Body of pancreas (tissue), 4 donors: ENCODE measurements at regions not wholly inside any gene's neighbourhood (a gene's known extent, or its start where the extent isn't known, plus 50 kb on each side); places are given as distances from the start of the nearest gene placed in this dataset.

Experiments
- CTCF ChIP-seq, 7 experiments: fragments of 450-650 bp in 4 of 7; fragments of 200-600 bp in 3 of 7; sonication (generic) in 3 of 7; IDR thresholded peaks; one replicate each; pipeline ENCODE4 v1.5.1; 2016 to 2019; ENCODE audit warnings: antibody characterized with exemption in 7 of 7
- POLR2A ChIP-seq, 3 donors: fragments of 450-650 bp; IDR thresholded peaks; one replicate each; pipeline ENCODE4 v1.6.1; 2016; ENCODE audit warnings: antibody characterized with exemption in 3 of 3, mild to moderate bottlenecking in 2 of 3

- TF ChIP-seq CTCF (IDR thresholded peaks at IDR 0.05) (no peak), POLR2A (IDR thresholded peaks at IDR 0.05) (no peak)
These were observed 1706.7 kb downstream of the HACE1 start for GRCh38 chr6:103153016-103153415.
